HepG2 (cell line): ENCODE measurements at regions not wholly inside any gene's neighbourhood (a gene's known extent, or its start where the extent isn't known, plus 50 kb on each side); places are given as distances from the start of the nearest gene placed in this dataset.

ENCODE experiments used
- ATM ChIP-seq: fragments of 450-650 bp; IDR thresholded peaks from 2 replicates; pipeline ENCODE4 v1.7.1; 2017; ENCODE audit warnings: mild to moderate bottlenecking, borderline replicate concordance
- HNF4G ChIP-seq, 2 experiments: sonication (generic) in 1 of 2; formaldehyde crosslinking in 1 of 2; IDR thresholded peaks; 2 replicates each; pipeline versions ENCODE4 v1.4.0 to v1.6.1; 2011 to 2020; ENCODE audit warnings: borderline replicate concordance in 2 of 2, low read depth in 2 of 2, mild to moderate bottlenecking in 2 of 2, low read length in 1 of 2, missing genetic modification reagents in 1 of 2, moderate library complexity in 1 of 2
- HOXA7 ChIP-seq: sonication (generic); formaldehyde crosslinking; IDR thresholded peaks from 2 replicates; pipeline ENCODE4 v1.8.1; 2022; ENCODE audit warnings: mild to moderate bottlenecking, missing genetic modification reagents, moderate library complexity
- KLF15 ChIP-seq: sonication (generic); formaldehyde crosslinking; IDR thresholded peaks from 2 replicates; pipeline ENCODE4 v1.8.1; 2023; ENCODE audit warnings: borderline replicate concordance, mild to moderate bottlenecking, inconsistent platforms, missing genetic modification reagents, mixed read lengths
- KLF9 ChIP-seq: IDR thresholded peaks from 2 replicates; pipeline ENCODE4 v1.6.1; 2016; ENCODE audit warnings: low read depth
- SETDB1 ChIP-seq: sonication (generic); formaldehyde crosslinking; IDR thresholded peaks from 2 replicates; pipeline ENCODE4 v1.5.1; 2020; ENCODE audit warnings: missing genetic modification reagents, mild to moderate bottlenecking, borderline replicate concordance
- SIN3A ChIP-seq: IDR thresholded peaks from 2 replicates; pipeline ENCODE4 v1.6.1; 2011; ENCODE audit warnings: low read depth, mild to moderate bottlenecking, control low read depth, low read length, borderline replicate concordance
- SIX1 ChIP-seq: sonication (generic); formaldehyde crosslinking; IDR thresholded peaks from 2 replicates; pipeline ENCODE4 v1.4.0; 2020; ENCODE audit warnings: missing genetic modification reagents, borderline replicate concordance
- SP5 ChIP-seq: IDR thresholded peaks from 2 replicates; pipeline ENCODE4 v1.6.1; 2016; ENCODE audit warnings: low read depth, borderline replicate concordance
- TBX2 ChIP-seq: sonication (generic); formaldehyde crosslinking; IDR thresholded peaks from 2 replicates; pipeline ENCODE4 v1.5.0; 2020; ENCODE audit warnings: missing genetic modification reagents, mild to moderate bottlenecking, borderline replicate concordance
- ZNF549 ChIP-seq: sonication (generic); formaldehyde crosslinking; IDR thresholded peaks from 2 replicates; pipeline ENCODE4 v1.5.0; 2020; ENCODE audit warnings: missing genetic modification reagents
- ZNF615 ChIP-seq: sonication (generic); formaldehyde crosslinking; IDR thresholded peaks from 2 replicates; pipeline ENCODE4 v1.5.0; 2020; ENCODE audit warnings: mild to moderate bottlenecking, missing genetic modification reagents, borderline replicate concordance
- ZNF720 ChIP-seq: sonication (generic); formaldehyde crosslinking; IDR thresholded peaks from 2 replicates; pipeline ENCODE4 v1.4.0; 2020; ENCODE audit warnings: missing genetic modification reagents
- ZNF781 ChIP-seq: sonication (generic); formaldehyde crosslinking; IDR thresholded peaks from 2 replicates; pipeline ENCODE4 v1.5.1; 2020; ENCODE audit warnings: borderline replicate concordance, mild to moderate bottlenecking, missing genetic modification reagents; ENCODE audit errors: not compliant biosample characterization
- ZSCAN20 ChIP-seq: sonication (generic); formaldehyde crosslinking; IDR thresholded peaks from 2 replicates; pipeline ENCODE4 v1.4.0; 2020; ENCODE audit warnings: missing genetic modification reagents, mild to moderate bottlenecking, borderline replicate concordance
- ZSCAN9 ChIP-seq: IDR thresholded peaks from 2 replicates; pipeline ENCODE4 v1.6.1; 2016; ENCODE audit warnings: borderline replicate concordance
- TF ChIP-seq, protein P1 (sequence below): sonication (generic); formaldehyde crosslinking; IDR thresholded peaks from 2 replicates; pipeline ENCODE4 v1.9.0; 2021; ENCODE audit warnings: mild to moderate bottlenecking, missing genetic modification reagents
- TF ChIP-seq, protein P2 (sequence below): sonication (generic); IDR thresholded peaks from 2 replicates; pipeline ENCODE4 v1.6.1; 2016; ENCODE audit warnings: low read depth, borderline replicate concordance
- TF ChIP-seq, protein P3 (sequence below): sonication (generic); formaldehyde crosslinking; IDR thresholded peaks from 2 replicates; pipeline ENCODE4 v1.4.0; 2020; ENCODE audit warnings: mild to moderate bottlenecking, missing genetic modification reagents
- TF ChIP-seq, protein P4 (sequence below): IDR thresholded peaks from 2 replicates; pipeline ENCODE4 v1.6.1; 2016; ENCODE audit warnings: low read depth, control low read depth

DNA sequence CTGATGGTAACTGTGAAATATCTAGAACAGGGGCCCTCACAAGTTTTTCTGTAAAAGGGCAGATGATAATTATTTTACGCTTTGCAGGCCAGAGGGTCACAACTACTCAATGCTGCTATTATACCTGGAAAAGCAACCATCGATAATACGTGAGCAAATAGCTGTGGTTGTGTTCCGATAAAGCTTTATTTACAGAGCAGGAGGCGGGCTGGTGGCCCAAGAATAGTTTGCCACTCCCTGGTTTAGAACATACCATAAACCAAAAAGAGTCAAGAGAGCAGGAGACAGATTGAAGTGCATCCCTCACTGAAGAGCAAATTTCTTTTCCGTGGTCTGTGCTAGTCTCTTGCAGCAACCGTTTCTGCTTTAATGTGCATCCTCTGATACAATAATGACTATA lies 77.9 kb upstream of the DYNLRB2 start (continued):
- peak; percentile 70 for TF ChIP-seq TBX2 (CRISPR knock-in tag)
- no peak for TF ChIP-seq SETDB1 (CRISPR knock-in tag)
- no peak for TF ChIP-seq ZNF781 (CRISPR knock-in tag)
- no peak for TF ChIP-seq ZNF615 (CRISPR knock-in tag)
- TF ChIP-seq, protein P1, sequence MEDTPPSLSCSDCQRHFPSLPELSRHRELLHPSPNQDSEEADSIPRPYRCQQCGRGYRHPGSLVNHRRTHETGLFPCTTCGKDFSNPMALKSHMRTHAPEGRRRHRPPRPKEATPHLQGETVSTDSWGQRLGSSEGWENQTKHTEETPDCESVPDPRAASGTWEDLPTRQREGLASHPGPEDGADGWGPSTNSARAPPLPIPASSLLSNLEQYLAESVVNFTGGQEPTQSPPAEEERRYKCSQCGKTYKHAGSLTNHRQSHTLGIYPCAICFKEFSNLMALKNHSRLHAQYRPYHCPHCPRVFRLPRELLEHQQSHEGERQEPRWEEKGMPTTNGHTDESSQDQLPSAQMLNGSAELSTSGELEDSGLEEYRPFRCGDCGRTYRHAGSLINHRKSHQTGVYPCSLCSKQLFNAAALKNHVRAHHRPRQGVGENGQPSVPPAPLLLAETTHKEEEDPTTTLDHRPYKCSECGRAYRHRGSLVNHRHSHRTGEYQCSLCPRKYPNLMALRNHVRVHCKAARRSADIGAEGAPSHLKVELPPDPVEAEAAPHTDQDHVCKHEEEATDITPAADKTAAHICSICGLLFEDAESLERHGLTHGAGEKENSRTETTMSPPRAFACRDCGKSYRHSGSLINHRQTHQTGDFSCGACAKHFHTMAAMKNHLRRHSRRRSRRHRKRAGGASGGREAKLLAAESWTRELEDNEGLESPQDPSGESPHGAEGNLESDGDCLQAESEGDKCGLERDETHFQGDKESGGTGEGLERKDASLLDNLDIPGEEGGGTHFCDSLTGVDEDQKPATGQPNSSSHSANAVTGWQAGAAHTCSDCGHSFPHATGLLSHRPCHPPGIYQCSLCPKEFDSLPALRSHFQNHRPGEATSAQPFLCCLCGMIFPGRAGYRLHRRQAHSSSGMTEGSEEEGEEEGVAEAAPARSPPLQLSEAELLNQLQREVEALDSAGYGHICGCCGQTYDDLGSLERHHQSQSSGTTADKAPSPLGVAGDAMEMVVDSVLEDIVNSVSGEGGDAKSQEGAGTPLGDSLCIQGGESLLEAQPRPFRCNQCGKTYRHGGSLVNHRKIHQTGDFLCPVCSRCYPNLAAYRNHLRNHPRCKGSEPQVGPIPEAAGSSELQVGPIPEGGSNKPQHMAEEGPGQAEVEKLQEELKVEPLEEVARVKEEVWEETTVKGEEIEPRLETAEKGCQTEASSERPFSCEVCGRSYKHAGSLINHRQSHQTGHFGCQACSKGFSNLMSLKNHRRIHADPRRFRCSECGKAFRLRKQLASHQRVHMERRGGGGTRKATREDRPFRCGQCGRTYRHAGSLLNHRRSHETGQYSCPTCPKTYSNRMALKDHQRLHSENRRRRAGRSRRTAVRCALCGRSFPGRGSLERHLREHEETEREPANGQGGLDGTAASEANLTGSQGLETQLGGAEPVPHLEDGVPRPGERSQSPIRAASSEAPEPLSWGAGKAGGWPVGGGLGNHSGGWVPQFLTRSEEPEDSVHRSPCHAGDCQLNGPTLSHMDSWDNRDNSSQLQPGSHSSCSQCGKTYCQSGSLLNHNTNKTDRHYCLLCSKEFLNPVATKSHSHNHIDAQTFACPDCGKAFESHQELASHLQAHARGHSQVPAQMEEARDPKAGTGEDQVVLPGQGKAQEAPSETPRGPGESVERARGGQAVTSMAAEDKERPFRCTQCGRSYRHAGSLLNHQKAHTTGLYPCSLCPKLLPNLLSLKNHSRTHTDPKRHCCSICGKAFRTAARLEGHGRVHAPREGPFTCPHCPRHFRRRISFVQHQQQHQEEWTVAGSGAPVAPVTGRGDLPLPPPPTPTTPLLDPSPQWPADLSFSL: no peak
- TF ChIP-seq SIX1 (CRISPR knock-in tag): peak; percentile 24; the same call in 1 of the 2 replicates
- no peak for TF ChIP-seq ATM
- TF ChIP-seq SIN3A: no peak
- no peak for TF ChIP-seq KLF15 (CRISPR knock-in tag)
- TF ChIP-seq, protein P2, sequence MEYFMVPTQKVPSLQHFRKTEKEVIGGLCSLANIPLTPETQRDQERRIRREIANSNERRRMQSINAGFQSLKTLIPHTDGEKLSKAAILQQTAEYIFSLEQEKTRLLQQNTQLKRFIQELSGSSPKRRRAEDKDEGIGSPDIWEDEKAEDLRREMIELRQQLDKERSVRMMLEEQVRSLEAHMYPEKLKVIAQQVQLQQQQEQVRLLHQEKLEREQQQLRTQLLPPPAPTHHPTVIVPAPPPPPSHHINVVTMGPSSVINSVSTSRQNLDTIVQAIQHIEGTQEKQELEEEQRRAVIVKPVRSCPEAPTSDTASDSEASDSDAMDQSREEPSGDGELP: no peak
- TF ChIP-seq ZSCAN9: no peak
- TF ChIP-seq, protein P3, sequence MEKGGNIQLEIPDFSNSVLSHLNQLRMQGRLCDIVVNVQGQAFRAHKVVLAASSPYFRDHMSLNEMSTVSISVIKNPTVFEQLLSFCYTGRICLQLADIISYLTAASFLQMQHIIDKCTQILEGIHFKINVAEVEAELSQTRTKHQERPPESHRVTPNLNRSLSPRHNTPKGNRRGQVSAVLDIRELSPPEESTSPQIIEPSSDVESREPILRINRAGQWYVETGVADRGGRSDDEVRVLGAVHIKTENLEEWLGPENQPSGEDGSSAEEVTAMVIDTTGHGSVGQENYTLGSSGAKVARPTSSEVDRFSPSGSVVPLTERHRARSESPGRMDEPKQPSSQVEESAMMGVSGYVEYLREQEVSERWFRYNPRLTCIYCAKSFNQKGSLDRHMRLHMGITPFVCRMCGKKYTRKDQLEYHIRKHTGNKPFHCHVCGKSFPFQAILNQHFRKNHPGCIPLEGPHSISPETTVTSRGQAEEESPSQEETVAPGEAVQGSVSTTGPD (CRISPR knock-in tag): no peak
- TF ChIP-seq HNF4G (IDR thresholded peaks at IDR 0.05; ENCODE audit: borderline replicate concordance, low read depth, low read length): no peak
- no peak for TF ChIP-seq HNF4G (CRISPR knock-in tag; IDR thresholded peaks at IDR 0.05; ENCODE audit: borderline replicate concordance, low read depth)
- TF ChIP-seq ZNF720 (CRISPR knock-in tag): no peak
- TF ChIP-seq KLF9: no peak
- TF ChIP-seq, protein P4, sequence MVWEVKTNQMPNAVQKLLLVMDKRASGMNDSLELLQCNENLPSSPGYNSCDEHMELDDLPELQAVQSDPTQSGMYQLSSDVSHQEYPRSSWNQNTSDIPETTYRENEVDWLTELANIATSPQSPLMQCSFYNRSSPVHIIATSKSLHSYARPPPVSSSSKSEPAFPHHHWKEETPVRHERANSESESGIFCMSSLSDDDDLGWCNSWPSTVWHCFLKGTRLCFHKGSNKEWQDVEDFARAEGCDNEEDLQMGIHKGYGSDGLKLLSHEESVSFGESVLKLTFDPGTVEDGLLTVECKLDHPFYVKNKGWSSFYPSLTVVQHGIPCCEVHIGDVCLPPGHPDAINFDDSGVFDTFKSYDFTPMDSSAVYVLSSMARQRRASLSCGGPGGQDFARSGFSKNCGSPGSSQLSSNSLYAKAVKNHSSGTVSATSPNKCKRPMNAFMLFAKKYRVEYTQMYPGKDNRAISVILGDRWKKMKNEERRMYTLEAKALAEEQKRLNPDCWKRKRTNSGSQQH: no peak
- no peak for TF ChIP-seq ZSCAN20 (CRISPR knock-in tag)
- TF ChIP-seq SP5 (CRISPR knock-in tag): no peak
- TF ChIP-seq HOXA7: no peak
- TF ChIP-seq ZNF549 (CRISPR knock-in tag): no peak
